ENCODE measurements at regions not wholly inside any gene's neighbourhood (a gene's known extent, or its start where the extent isn't known, plus 50 kb on each side); places are given as distances from the start of the nearest gene placed in this dataset.

DNA sequence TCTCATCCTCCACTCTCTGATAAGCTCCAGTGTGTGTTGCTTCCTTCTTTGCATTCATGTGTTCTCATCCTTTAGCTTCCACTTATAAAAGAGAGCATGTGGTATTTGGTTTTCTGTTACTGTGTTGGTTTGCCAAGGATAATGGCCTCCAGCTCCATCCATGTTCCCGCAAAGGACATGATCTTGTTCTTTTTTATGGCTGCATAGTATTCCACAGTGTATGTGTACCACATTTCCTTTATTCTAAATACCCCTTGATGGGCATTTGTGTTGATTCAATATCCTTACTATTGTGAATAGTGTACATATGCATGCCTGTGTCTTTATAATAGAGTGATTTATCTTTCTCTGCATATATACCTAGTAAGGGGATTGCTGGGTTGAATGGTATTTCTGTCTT, 155.1 kb downstream of the DCK start:
- no peaks in the 10 kb centered on the region for H3K4me1 Mint-ChIP-seq
- peaks cover 6% of the 10 kb centered on the region for H3K9me3 Mint-ChIP-seq
- no peak overlapping the region for H3K4me3 Mint-ChIP-seq
- H3K27me3 Mint-ChIP-seq, result peaks cover 18% of the 10 kb centered on the region
- ATAC-seq (ENCODE audit: low read depth) (no peak), DNase-seq (no peak)
- no peak overlapping the region for H3K27ac Mint-ChIP-seq
- ChIA-PET CTCF (no interaction called here), POLR2A (no interaction called here)
- H3K36me3 Mint-ChIP-seq (ENCODE audit: low read depth), result no peaks in the 10 kb centered on the region
- intact Hi-C loops (cut with micrococcal nuclease), result no loop called here
- TF ChIP-seq, protein P1, sequence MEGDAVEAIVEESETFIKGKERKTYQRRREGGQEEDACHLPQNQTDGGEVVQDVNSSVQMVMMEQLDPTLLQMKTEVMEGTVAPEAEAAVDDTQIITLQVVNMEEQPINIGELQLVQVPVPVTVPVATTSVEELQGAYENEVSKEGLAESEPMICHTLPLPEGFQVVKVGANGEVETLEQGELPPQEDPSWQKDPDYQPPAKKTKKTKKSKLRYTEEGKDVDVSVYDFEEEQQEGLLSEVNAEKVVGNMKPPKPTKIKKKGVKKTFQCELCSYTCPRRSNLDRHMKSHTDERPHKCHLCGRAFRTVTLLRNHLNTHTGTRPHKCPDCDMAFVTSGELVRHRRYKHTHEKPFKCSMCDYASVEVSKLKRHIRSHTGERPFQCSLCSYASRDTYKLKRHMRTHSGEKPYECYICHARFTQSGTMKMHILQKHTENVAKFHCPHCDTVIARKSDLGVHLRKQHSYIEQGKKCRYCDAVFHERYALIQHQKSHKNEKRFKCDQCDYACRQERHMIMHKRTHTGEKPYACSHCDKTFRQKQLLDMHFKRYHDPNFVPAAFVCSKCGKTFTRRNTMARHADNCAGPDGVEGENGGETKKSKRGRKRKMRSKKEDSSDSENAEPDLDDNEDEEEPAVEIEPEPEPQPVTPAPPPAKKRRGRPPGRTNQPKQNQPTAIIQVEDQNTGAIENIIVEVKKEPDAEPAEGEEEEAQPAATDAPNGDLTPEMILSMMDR (IDR thresholded peaks at IDR 0.05), result no peak

DNA sequence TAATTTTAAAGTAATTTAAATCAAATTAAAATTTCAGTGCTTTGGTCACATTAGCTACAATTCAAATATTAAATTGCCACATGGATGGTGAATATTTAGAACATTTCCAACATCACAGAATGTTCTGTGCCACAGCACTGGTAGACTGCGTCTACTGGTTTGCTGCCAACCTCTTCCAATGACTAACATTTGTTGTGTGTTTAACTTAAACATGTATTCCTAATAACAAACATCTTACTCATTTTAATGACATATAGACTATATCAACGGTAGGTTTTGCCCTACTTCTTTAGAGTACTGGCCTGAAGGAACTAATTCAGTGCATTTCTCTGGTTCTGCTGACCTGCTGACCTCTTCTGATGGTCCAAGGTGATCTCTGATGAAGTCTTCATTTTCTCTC, 157.6 kb downstream of the DCK start:
- intact Hi-C loops (cut with micrococcal nuclease), result no loop called here
- ATAC-seq (ENCODE audit: low read depth), result no peak
- ChIA-PET POLR2A (no interaction called here), CTCF (interaction anchor here (0.6 kb wide), 1 partner anchor 1086 kb away, joined by 3 read pairs; no protein-coding TSS in a partner anchor)
- Mint-ChIP-seq H3K27ac (no peak overlapping the region), H3K36me3 (ENCODE audit: low read depth) (no peaks in the 10 kb centered on the region), H3K4me3 (no peak overlapping the region), H3K9me3 (peaks cover 6% of the 10 kb centered on the region), H3K4me1 (no peaks in the 10 kb centered on the region), H3K27me3 (peaks cover 18% of the 10 kb centered on the region)
- DNase-seq, result no peak
- TF ChIP-seq, protein P1 (IDR thresholded peaks at IDR 0.05), result no peak

DNA sequence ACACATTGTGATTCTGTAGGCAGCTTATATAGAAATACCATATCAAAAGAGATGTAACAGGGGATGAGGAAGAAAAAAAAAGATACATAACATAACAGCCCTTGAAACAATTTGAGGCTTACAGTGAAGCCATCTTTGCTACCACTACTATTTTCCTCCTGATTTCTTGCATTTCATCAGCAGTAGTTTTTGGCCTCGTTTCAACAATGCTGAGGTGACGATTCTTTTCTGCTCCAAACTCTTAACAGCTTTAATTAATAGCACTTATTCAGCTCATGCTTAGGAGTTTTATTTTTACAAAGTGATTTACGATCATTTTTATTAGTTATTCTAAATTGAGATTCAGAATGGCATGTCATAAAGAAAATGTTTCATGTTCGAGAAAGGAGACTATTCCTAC, 163.2 kb downstream of the DCK start:
- Mint-ChIP-seq H3K27ac (no peak overlapping the region), H3K4me1 (no peaks in the 10 kb centered on the region), H3K36me3 (ENCODE audit: low read depth) (no peaks in the 10 kb centered on the region), H3K4me3 (no peak overlapping the region), H3K9me3 (no peaks in the 10 kb centered on the region), H3K27me3 (peaks cover 9% of the 10 kb centered on the region)
- intact Hi-C loops (cut with micrococcal nuclease), result no loop called here
- TF ChIP-seq, protein P1 (IDR thresholded peaks at IDR 0.05), result no peak
- DNase-seq, result no peak
- ChIA-PET POLR2A (no interaction called here), CTCF (no interaction called here)
- ATAC-seq (ENCODE audit: low read depth), result no peak

DNA sequence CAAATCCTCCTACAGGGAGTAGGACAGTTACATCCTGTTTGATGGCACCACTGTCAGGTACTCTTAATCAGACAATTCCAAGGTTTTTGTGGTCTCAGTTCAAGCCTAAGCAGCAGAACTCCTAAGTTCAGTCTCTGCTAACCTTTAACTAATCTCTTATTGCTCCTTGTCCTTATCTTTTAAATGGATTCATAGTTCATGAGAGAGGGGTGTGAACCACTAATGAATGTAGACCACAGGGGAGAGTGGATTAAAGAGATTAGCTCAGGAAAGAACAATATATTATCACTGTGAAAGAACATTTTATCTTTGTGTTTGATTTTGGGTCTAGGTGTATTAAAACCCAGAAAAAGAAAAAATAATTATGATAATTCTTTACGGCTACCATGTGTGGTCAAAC, 168.9 kb downstream of the DCK start:
- ChIA-PET CTCF (no interaction called here), POLR2A (no interaction called here)
- ATAC-seq (ENCODE audit: low read depth), result no peak
- peaks cover 18% of the 10 kb centered on the region for H3K27me3 Mint-ChIP-seq
- H3K4me1 Mint-ChIP-seq, result no peaks in the 10 kb centered on the region
- no peaks in the 10 kb centered on the region for H3K36me3 Mint-ChIP-seq (ENCODE audit: low read depth)
- TF ChIP-seq, protein P1 (IDR thresholded peaks at IDR 0.05), result no peak
- no peak overlapping the region for H3K27ac Mint-ChIP-seq
- H3K9me3 Mint-ChIP-seq, result no peaks in the 10 kb centered on the region
- intact Hi-C loops (cut with micrococcal nuclease), result no loop called here
- no peak for DNase-seq
- no peak overlapping the region for H3K4me3 Mint-ChIP-seq

DNA sequence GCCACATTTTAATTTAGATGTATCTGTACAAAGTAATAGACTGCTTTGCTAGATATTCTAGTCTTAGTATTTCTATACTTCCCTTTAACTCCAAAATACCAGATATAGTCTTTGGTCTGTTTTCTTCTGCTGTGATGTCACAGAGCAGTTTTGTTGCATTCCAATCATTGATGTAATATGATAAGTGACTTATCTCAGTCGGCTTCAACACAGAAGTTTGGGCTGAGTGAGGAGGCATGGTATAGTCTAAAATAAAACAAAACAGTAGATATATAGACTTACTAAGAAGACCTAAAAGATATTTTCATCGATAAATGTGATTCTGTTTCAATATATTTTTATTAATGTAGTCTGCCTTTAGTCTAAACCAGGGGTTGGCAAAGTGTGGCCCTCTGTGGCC, 169.9 kb downstream of the DCK start:
- DNase-seq (no peak), ATAC-seq (ENCODE audit: low read depth) (no peak)
- no peaks in the 10 kb centered on the region for H3K4me1 Mint-ChIP-seq
- intact Hi-C loops (cut with micrococcal nuclease), result no loop called here
- H3K27me3 Mint-ChIP-seq, result peaks cover 17% of the 10 kb centered on the region
- POLR2A ChIA-PET, result no interaction called here
- H3K4me3 Mint-ChIP-seq, result no peak overlapping the region
- H3K27ac Mint-ChIP-seq, result no peak overlapping the region
- TF ChIP-seq, protein P1 (IDR thresholded peaks at IDR 0.05), result no peak
- CTCF ChIA-PET, result no interaction called here
- H3K36me3 Mint-ChIP-seq (ENCODE audit: low read depth), result no peaks in the 10 kb centered on the region
- no peaks in the 10 kb centered on the region for H3K9me3 Mint-ChIP-seq
